Suprapubic skin (tissue), 4 donors: ENCODE measurements at regions not wholly inside any gene's neighbourhood (a gene's known extent, or its start where the extent isn't known, plus 50 kb on each side); places are given as distances from the start of the nearest gene placed in this dataset.

Source experiments
- DNase-seq, 2 donors: peaks; one replicate each; pipeline ENCODE4 v3.0.0-alpha.2; 2019; ENCODE audit warnings: low spot score in 2 of 2
- H3K27ac ChIP-seq: fragments of 200-600 bp; sonication (generic); one replicate; pipeline ENCODE4 v1.5.1; 2019
- H3K27me3 ChIP-seq: fragments of 200-600 bp; sonication (generic); one replicate; pipeline ENCODE4 v1.5.1; 2019
- H3K36me3 ChIP-seq: fragments of 200-600 bp; sonication (generic); one replicate; pipeline ENCODE4 v1.5.1; 2019
- H3K4me1 ChIP-seq: fragments of 200-600 bp; sonication (generic); one replicate; pipeline ENCODE4 v1.5.1; 2019
- H3K4me3 ChIP-seq: fragments of 200-600 bp; sonication (generic); one replicate; pipeline ENCODE4 v1.5.1; 2019; ENCODE audit warnings: mild to moderate bottlenecking
- H3K9me3 ChIP-seq: fragments of 200-600 bp; sonication (generic); one replicate; pipeline ENCODE4 v1.5.1; 2019
- CTCF ChIP-seq, 2 donors: fragments of 200-600 bp in 1 of 2; fragments of 450-650 bp in 1 of 2; sonication (generic) in 1 of 2; IDR thresholded peaks; one replicate each; pipeline ENCODE4 v1.5.1; 2016 to 2019; ENCODE audit warnings: antibody characterized with exemption in 2 of 2, mild to moderate bottlenecking in 1 of 2, moderate library complexity in 1 of 2
- EP300 ChIP-seq: sonication (generic); formaldehyde crosslinking; IDR thresholded peaks from one replicate; pipeline ENCODE4 v1.6.1; 2017; ENCODE audit warnings: antibody characterized with exemption
- POLR2A ChIP-seq, 2 donors: fragments of 450-650 bp; IDR thresholded peaks; one replicate each; pipeline ENCODE4 v1.6.1; 2017; ENCODE audit warnings: antibody characterized with exemption in 2 of 2, mild to moderate bottlenecking in 2 of 2, moderate library complexity in 2 of 2
- POLR2AphosphoS5 ChIP-seq, 3 donors: sonication (generic); formaldehyde crosslinking; IDR thresholded peaks; one replicate each; pipeline ENCODE4 v1.6.1; 2017; ENCODE audit warnings: antibody characterized with exemption in 3 of 3
- WGBS: methylation state at CpG from one replicate; pipeline ENCODE4 v1.1.5; 2018; 5-methylcytosine and 5-hydroxymethylcytosine counted together

- no peaks in the 10 kb centered on the region for H3K36me3 ChIP-seq
- no peak for DNase-seq
- H3K9me3 ChIP-seq = no peaks in the 10 kb centered on the region
- no peak overlapping the region for H3K27ac ChIP-seq
- H3K4me3 ChIP-seq = no peak overlapping the region
- no peaks in the 10 kb centered on the region for H3K27me3 ChIP-seq
- TF ChIP-seq EP300 = no peak
- no peak for TF ChIP-seq POLR2A (IDR thresholded peaks at IDR 0.05)
- TF ChIP-seq CTCF (IDR thresholded peaks at IDR 0.05) = no peak
- TF ChIP-seq POLR2AphosphoS5 (IDR thresholded peaks at IDR 0.05) = no peak
- H3K4me1 ChIP-seq = no peaks in the 10 kb centered on the region
Observed at GRCh38 chr2:41042343-41042742, 590.5 kb upstream of the SLC8A1 start.

GRCh38 chr2:41061356-41061755, 609.5 kb upstream of the SLC8A1 start:
- no peak for TF ChIP-seq POLR2AphosphoS5 (IDR thresholded peaks at IDR 0.05)
- TF ChIP-seq CTCF (IDR thresholded peaks at IDR 0.05) = no peak

GRCh38 chr2:41062336-41062735, 610.4 kb upstream of the SLC8A1 start:
- no peaks in the 10 kb centered on the region for H3K9me3 ChIP-seq
- no peak overlapping the region for H3K4me3 ChIP-seq
- 84% methylated on average over 1 of the region's 1 CpG for WGBS
- no peaks in the 10 kb centered on the region for H3K4me1 ChIP-seq
- no peaks in the 10 kb centered on the region for H3K36me3 ChIP-seq
- H3K27ac ChIP-seq = no peak overlapping the region
- TF ChIP-seq POLR2A (IDR thresholded peaks at IDR 0.05) (no peak), POLR2AphosphoS5 (IDR thresholded peaks at IDR 0.05) (no peak), CTCF (IDR thresholded peaks at IDR 0.05) (no peak), EP300 (no peak)
- DNase-seq = no peak
- no peaks in the 10 kb centered on the region for H3K27me3 ChIP-seq

More at GRCh38 chr2:41061356-41061755, 609.5 kb upstream of the SLC8A1 start:
- Histone ChIP-seq H3K36me3 (no peaks in the 10 kb centered on the region), H3K4me3 (no peak overlapping the region), H3K9me3 (no peaks in the 10 kb centered on the region), H3K4me1 (no peaks in the 10 kb centered on the region), H3K27ac (no peak overlapping the region), H3K27me3 (no peaks in the 10 kb centered on the region)
- DNase-seq = no peak

- no peaks in the 10 kb centered on the region for H3K27me3 ChIP-seq
- WGBS = 85% methylated on average over 2 of the region's 2 CpGs
- TF ChIP-seq POLR2A (IDR thresholded peaks at IDR 0.05) = no peak
- no peak for TF ChIP-seq EP300
- no peak for TF ChIP-seq POLR2AphosphoS5 (IDR thresholded peaks at IDR 0.05)
- no peak for TF ChIP-seq CTCF (IDR thresholded peaks at IDR 0.05)
- no peak for DNase-seq
- no peak overlapping the region for H3K4me3 ChIP-seq
- no peaks in the 10 kb centered on the region for H3K4me1 ChIP-seq
- no peaks in the 10 kb centered on the region for H3K36me3 ChIP-seq
- no peak overlapping the region for H3K27ac ChIP-seq
- no peaks in the 10 kb centered on the region for H3K9me3 ChIP-seq
Observed at GRCh38 chr2:41066168-41066567, 614.3 kb upstream of the SLC8A1 start.

- Histone ChIP-seq H3K36me3 (no peaks in the 10 kb centered on the region), H3K4me3 (no peak overlapping the region), H3K9me3 (no peaks in the 10 kb centered on the region), H3K27me3 (no peaks in the 10 kb centered on the region), H3K4me1 (no peaks in the 10 kb centered on the region), H3K27ac (no peak overlapping the region)
- TF ChIP-seq POLR2AphosphoS5 (IDR thresholded peaks at IDR 0.05) (no peak), CTCF (IDR thresholded peaks at IDR 0.05) (no peak), EP300 (no peak)
- no peak for DNase-seq
- WGBS = 89% methylated on average over 3 of the region's 3 CpGs
Observed at GRCh38 chr2:41068740-41069139, 616.9 kb upstream of the SLC8A1 start.
